ENCODE measurements at regions not wholly inside any gene's neighbourhood (a gene's known extent, or its start where the extent isn't known, plus 50 kb on each side); places are given as distances from the start of the nearest gene placed in this dataset.

DNA sequence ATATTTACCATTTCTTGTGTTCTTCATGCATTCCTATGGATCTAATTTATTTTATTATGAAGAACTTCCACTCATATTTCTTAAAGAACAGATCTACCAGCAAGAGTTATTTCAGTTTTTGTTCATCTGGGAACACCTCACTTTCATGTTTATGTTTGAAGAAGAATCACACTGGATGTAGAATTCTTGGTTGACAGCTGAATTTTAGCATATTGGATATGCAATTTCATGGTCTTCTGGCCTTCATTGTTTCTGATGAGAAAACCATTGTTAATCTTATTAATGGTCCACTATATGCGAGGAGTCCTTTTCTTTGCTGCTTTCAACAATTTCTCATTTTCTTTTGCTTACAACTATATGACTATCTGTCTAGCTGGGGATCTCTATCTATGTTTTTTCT lies 189.2 kb downstream of the UXS1 start:
- H2BK120ac ChIP-seq (ENCODE audit: low read depth, low read length) = no peak overlapping the region

More for the DNA sequence above, 189.2 kb downstream of the UXS1 start:
- Histone ChIP-seq H4K20me1 (ENCODE audit: insufficient read depth, low read length) (no peaks in the 10 kb centered on the region), H3K18ac (ENCODE audit: low read depth, low read length) (no peak overlapping the region), H3K36me3 (ENCODE audit: control insufficient read depth, insufficient read depth, low read length) (no peaks in the 10 kb centered on the region), H3K4me1 (ENCODE audit: control insufficient read depth, insufficient read depth, low read length) (no peaks in the 10 kb centered on the region), H3K79me1 (ENCODE audit: low read depth in 1 of 2, low read length in 2 of 2) (no peaks in the 10 kb centered on the region), H3K27ac (ENCODE audit: insufficient read depth, low read length) (no peak overlapping the region), H2AK9ac (replicated peaks; ENCODE audit: low read depth, low read length, poor library complexity) (no peak overlapping the region), H3K23ac (ENCODE audit: low read depth, low read length) (no peak overlapping the region), H3K4me3 (ENCODE audit: insufficient read depth, low read depth, low read length) (no peak overlapping the region), H3K9ac (ENCODE audit: low read depth, low read length) (no peak overlapping the region), H3K4ac (ENCODE audit: low read depth, low read length) (no peak overlapping the region), H4K8ac (ENCODE audit: low read depth in 2 of 2, low read length in 2 of 2) (no peak overlapping the region), H2AK5ac (ENCODE audit: low read depth, low read length) (no peak overlapping the region), H2BK20ac (ENCODE audit: low read depth, low read length) (no peak overlapping the region), H2BK15ac (ENCODE audit: low read depth, low read length) (no peak overlapping the region), H3K27me3 (ENCODE audit: control insufficient read depth, insufficient read depth, low read length) (no peaks in the 10 kb centered on the region), H4K5ac (ENCODE audit: low read depth, low read length) (no peak overlapping the region), H3K9me3 (ENCODE audit: control insufficient read depth, insufficient read depth, low read length) (no peaks in the 10 kb centered on the region; the same call in 1 of the 2 replicates), H3K56ac (ENCODE audit: extremely low read depth, insufficient read depth, low read length) (no peak overlapping the region), H2BK5ac (ENCODE audit: low read depth, low read length, poor library complexity, severe bottlenecking) (no peak overlapping the region), H4K91ac (ENCODE audit: insufficient read depth, low read depth, low read length) (no peak overlapping the region), H3K14ac (replicated peaks; ENCODE audit: low read depth, low read length) (no peak overlapping the region), H2AFZ (replicated peaks; ENCODE audit: low read length, poor library complexity) (no peak overlapping the region), H3K4me2 (ENCODE audit: low read depth, low read length) (no peak overlapping the region), H3K9me1 (ENCODE audit: insufficient read depth, low read length) (no peaks in the 10 kb centered on the region)
- DNase-seq = no peak
- in situ Hi-C loops (cut with MboI; ENCODE audit: low sequenced_read_pairs) (no loop called here), intact Hi-C loops (cut with micrococcal nuclease) (no loop called here), dilution Hi-C loops (cut with HindIII; ENCODE audit: low sequenced_read_pairs, unreplicated experiment) (no loop called here)
- no TSS peak for BruUV-seq (replicated peaks)
- WGBS, 2 experiments (ENCODE audit: extremely low coverage in 2 of 2, insufficient read length in 1 of 2) = no CpG with 5 or more reads among the region's 1 CpG
- ATAC-seq (ENCODE audit: low read depth) = no peak
- ChIA-PET POLR2A (ENCODE audit: unreplicated experiment) (no interaction called here), CTCF (no interaction called here)
- TF ChIP-seq MAZ (IDR thresholded peaks at IDR 0.05; ENCODE audit: borderline replicate concordance, low read depth, low read length) (no peak), POLR2A (IDR thresholded peaks at IDR 0.05; ENCODE audit: low read depth, low read length) (no peak), BHLHE40 (IDR thresholded peaks at IDR 0.05; ENCODE audit: low read depth, low read length) (no peak), MXI1 (IDR thresholded peaks at IDR 0.05; ENCODE audit: borderline replicate concordance, low read depth, low read length) (no peak), CEBPB (IDR thresholded peaks at IDR 0.05; ENCODE audit: low read depth, low read length) (no peak), FOS (IDR thresholded peaks at IDR 0.05; ENCODE audit: low read depth, low read length) (no peak), NFE2L2 (IDR thresholded peaks at IDR 0.05; ENCODE audit: low read depth, low read length) (no peak)
- TF ChIP-seq, protein P1, sequence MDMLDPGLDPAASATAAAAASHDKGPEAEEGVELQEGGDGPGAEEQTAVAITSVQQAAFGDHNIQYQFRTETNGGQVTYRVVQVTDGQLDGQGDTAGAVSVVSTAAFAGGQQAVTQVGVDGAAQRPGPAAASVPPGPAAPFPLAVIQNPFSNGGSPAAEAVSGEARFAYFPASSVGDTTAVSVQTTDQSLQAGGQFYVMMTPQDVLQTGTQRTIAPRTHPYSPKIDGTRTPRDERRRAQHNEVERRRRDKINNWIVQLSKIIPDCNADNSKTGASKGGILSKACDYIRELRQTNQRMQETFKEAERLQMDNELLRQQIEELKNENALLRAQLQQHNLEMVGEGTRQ (IDR thresholded peaks at IDR 0.05; ENCODE audit: low read depth, low read length) = no peak
- TF ChIP-seq, protein P2, sequence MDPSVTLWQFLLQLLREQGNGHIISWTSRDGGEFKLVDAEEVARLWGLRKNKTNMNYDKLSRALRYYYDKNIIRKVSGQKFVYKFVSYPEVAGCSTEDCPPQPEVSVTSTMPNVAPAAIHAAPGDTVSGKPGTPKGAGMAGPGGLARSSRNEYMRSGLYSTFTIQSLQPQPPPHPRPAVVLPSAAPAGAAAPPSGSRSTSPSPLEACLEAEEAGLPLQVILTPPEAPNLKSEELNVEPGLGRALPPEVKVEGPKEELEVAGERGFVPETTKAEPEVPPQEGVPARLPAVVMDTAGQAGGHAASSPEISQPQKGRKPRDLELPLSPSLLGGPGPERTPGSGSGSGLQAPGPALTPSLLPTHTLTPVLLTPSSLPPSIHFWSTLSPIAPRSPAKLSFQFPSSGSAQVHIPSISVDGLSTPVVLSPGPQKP (IDR thresholded peaks at IDR 0.05; ENCODE audit: borderline replicate concordance, low read depth, low read length) = no peak
